ENCODE measurements at regions not wholly inside any gene's neighbourhood (a gene's known extent, or its start where the extent isn't known, plus 50 kb on each side); places are given as distances from the start of the nearest gene placed in this dataset.

DNA sequence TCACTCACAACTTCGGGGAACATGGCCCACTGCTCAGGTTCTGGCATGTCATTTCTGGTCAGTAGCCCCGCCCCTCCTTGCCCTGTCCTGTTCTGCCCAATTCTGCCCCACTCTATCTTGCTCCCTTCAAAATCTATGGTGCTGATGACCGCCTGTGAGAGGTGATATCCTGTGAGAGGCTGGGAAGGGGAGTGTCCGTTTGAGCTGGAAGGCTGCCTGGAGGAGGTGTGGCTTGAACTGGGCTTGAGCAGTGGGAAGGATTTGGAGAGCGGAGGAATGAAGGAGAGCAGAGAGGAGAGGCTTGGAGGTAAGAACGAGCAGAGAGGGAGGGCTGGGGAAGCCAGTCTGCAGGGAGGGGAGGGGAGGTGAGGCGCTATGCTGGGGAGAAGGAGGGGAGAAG lies 145.3 kb downstream of the RPS24 start:
- no peak for DNase-seq (ENCODE audit: low spot score)
- H3K27ac ChIP-seq = no peak overlapping the region
- no peak overlapping the region for H3K4me3 ChIP-seq
- no peak for TF ChIP-seq CTCF (IDR thresholded peaks at IDR 0.05)

- no peak for TF ChIP-seq CTCF (IDR thresholded peaks at IDR 0.05)
- Histone ChIP-seq H3K27ac (no peak overlapping the region), H3K4me3 (no peak overlapping the region)
- DNase-seq (ENCODE audit: low spot score) = no peak
These were observed 146.4 kb downstream of the RPS24 start for GRCh38 chr10:78179886-78180705.

DNA sequence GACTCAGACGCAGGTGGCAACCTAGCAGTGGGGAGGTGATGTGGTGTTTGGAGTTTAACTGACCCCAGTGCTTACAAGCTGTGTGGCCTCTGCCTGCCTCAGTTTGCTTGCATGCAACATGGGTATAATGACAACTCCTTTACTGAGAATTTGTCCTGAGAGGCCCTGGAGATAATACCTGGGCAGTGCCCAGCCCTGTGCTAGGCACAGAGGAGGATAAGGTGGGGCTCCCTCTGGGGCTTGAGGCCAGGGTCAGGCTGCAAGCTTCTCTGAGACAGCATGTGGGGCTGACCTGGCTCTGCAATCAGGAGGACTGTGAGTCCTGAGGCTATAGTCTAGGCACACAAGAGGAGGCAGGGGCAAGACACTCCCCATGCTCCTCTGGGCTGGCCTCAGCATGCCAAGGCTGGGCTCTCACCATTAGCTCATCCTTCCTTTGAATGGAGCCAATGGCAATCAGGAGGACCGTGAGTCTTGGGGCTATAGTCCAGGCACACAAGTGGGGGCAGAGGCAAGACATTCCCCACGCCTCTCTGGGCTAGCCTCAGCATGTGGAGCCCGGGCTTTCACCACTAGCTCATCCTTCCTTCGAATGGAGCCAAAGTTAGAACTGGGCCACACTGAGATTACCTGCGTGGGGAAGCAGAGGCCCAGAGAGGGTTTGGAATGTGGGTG lies 147.9 kb downstream of the RPS24 start:
- Histone ChIP-seq H3K4me3 (no peak overlapping the region), H3K27ac (no peak overlapping the region)
- no peak for DNase-seq (ENCODE audit: low spot score)
- TF ChIP-seq CTCF (IDR thresholded peaks at IDR 0.05) = no peak

GRCh38 chr10:78182841-78183240 lies 149.2 kb downstream of the RPS24 start:
- no peak for DNase-seq (ENCODE audit: low spot score)
- no peak overlapping the region for H3K4me3 ChIP-seq
- H3K27ac ChIP-seq = no peak overlapping the region
- TF ChIP-seq CTCF (IDR thresholded peaks at IDR 0.05) = no peak

DNA sequence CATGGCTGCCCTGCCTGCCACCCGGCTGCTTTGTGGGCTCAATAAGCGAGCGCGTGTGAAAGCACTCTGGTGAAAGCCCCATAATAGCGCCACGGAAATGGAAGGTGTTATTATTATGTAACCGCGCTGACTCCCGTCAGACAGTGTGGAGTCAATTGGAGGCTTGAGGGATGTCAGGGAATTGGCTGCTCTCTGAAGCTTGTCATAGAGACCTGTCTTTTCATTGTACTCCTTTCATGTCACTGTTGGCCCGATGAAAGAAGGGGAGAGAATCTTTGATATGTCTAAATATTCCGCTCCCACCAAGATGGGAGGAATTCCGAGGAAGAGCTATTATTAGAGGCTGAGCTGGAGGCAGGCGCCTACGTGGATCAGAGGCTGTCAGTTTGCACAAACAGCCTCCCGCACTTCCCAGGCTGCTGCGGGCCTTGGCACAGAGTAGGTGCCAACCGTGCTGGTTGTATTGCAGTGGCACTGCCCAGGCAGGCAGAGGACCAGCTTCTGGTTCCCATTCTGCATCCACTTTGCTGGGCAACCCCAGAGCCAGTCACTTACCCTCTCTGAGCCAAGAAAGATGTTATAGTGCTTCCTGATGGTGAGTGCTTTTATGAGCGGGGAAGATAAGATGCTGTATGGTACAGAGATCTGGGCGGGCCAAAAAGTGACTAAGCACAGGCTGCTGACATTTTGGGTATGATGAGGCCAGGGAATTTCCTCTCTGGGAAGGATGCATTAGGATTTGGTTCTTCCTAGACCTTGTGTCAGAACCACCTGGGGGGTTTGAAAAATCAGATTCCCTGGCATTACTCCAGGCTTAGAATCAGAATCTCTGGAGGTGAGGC lies 151.4 kb downstream of the RPS24 start:
- DNase-seq (ENCODE audit: low spot score) = no peak
- H3K27ac ChIP-seq = no peak overlapping the region
- TF ChIP-seq CTCF (IDR thresholded peaks at IDR 0.05) = no peak
- no peak overlapping the region for H3K4me3 ChIP-seq

DNA sequence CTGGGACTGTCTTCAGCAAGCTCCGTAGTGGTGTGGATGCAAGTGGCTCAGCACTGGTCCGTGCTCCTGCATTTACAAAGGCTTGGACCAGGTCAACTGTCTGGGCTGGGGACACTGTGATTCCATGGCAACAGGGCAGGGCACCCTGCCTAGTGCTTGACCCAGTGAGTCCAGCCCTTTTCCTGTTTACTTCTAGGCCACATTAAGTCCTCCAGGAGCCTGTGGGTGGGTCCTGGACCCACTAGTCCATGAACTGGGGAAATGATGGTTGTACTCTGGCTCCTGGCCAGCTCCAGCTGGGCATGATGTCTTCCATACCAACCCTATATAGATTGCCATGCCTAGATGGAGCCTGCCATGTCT lies 152.0 kb downstream of the RPS24 start:
- DNase-seq (ENCODE audit: low spot score) = no peak
- TF ChIP-seq CTCF (IDR thresholded peaks at IDR 0.05) = no peak
- no peak overlapping the region for H3K27ac ChIP-seq
- no peak overlapping the region for H3K4me3 ChIP-seq

Measured in coronary artery (tissue), 2 donors.